Adrenal gland (tissue), 5 donors: ENCODE measurements at regions not wholly inside any gene's neighbourhood (a gene's known extent, or its start where the extent isn't known, plus 50 kb on each side); places are given as distances from the start of the nearest gene placed in this dataset.

Experiments used
- CTCF ChIP-seq, 6 experiments: fragments of 450-650 bp in 4 of 6; fragments of 200-600 bp in 2 of 6; sonication (generic) in 1 of 6; IDR thresholded peaks; 1 replicate in 5 of 6; 2 replicates in 1 of 6; pipeline versions ENCODE4 v1.5.1 to v1.8.0; 2016 to 2021; ENCODE audit warnings: antibody characterized with exemption in 6 of 6, mild to moderate bottlenecking in 2 of 6, moderate library complexity in 1 of 6
- POLR2A ChIP-seq, 2 donors: fragments of 450-650 bp; IDR thresholded peaks; one replicate each; pipeline ENCODE4 v1.6.1; 2017; ENCODE audit warnings: antibody characterized with exemption in 2 of 2, mild to moderate bottlenecking in 2 of 2, moderate library complexity in 1 of 2
- donor health status: DM: no; HTN: no; CAD: no.

GRCh38 chr4:116632269-116632668 lies 453.1 kb downstream of the TRAM1L1 start:
- TF ChIP-seq POLR2A (IDR thresholded peaks at IDR 0.05) (no peak), CTCF (IDR thresholded peaks at IDR 0.05) (no peak)
